ENCODE measurements at regions not wholly inside any gene's neighbourhood (a gene's known extent, or its start where the extent isn't known, plus 50 kb on each side); places are given as distances from the start of the nearest gene placed in this dataset.
"Not testable (repeated sequence)": the region's sequence is repeated elsewhere in the genome, so short reads cannot be mapped to it uniquely, and the experiment has no call there.

DNA sequence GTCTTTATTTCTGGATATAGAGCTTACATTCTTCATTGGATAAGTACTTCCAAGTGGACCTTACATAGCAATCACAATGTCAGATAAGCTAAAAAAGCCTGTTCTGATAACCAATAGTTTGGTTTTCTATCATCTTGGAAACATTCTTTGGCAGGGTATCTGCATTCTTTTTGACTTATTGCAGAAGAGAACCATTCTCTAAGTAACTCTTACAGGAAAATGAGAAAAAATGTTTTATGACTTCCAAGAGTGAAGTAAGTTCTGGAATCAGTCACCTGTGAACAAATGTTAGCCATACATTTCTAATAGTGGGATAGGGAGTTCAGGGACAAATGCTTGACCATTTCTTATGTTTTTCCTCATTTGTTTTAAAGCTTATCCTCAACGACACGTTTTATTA, 564.0 kb downstream of the CD109 start:
- Mint-ChIP-seq H3K36me3 (ENCODE audit: low read depth) (no peaks in the 10 kb centered on the region), H3K4me1 (ENCODE audit: low read depth) (peaks cover 20% of the 10 kb centered on the region), H3K27me3 (ENCODE audit: low read depth) (no peaks in the 10 kb centered on the region), H3K9me3 (ENCODE audit: low read depth) (no peaks in the 10 kb centered on the region), H3K27ac (ENCODE audit: unreplicated experiment) (no peak overlapping the region), H3K4me3 (ENCODE audit: unreplicated experiment) (no peak overlapping the region)
- TF ChIP-seq CTCF (IDR thresholded peaks at IDR 0.05): no peak
- DNase-seq (ENCODE audit: low spot score): no peak

DNA sequence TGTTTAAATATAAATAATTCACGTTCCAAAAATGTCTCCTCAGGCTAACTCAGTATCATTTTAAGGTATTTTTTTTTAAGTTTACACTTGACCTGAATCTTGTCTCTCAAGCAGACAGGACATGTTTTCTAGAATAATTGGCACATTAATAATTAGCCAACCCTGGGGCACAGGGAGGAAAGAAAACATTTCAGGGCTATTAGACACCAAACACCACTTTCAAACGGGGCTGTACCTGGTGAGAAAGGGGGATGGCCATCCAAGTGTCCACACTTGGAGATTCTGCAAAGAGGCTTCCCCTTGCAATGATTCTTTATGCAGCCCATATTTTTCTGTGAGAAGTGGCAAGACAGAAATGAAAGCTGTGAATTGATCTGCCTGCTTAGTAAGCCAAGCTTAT, 560.8 kb downstream of the CD109 start:
- no peak for DNase-seq (ENCODE audit: low spot score)
- no peak overlapping the region for H3K27ac Mint-ChIP-seq (ENCODE audit: unreplicated experiment)
- no peaks in the 10 kb centered on the region for H3K36me3 Mint-ChIP-seq (ENCODE audit: low read depth)
- TF ChIP-seq CTCF (IDR thresholded peaks at IDR 0.05): no peak
- no peaks in the 10 kb centered on the region for H3K9me3 Mint-ChIP-seq (ENCODE audit: low read depth)
- no peaks in the 10 kb centered on the region for H3K27me3 Mint-ChIP-seq (ENCODE audit: low read depth)
- H3K4me1 Mint-ChIP-seq (ENCODE audit: low read depth): peaks cover 20% of the 10 kb centered on the region
- no peak overlapping the region for H3K4me3 Mint-ChIP-seq (ENCODE audit: unreplicated experiment)

DNA sequence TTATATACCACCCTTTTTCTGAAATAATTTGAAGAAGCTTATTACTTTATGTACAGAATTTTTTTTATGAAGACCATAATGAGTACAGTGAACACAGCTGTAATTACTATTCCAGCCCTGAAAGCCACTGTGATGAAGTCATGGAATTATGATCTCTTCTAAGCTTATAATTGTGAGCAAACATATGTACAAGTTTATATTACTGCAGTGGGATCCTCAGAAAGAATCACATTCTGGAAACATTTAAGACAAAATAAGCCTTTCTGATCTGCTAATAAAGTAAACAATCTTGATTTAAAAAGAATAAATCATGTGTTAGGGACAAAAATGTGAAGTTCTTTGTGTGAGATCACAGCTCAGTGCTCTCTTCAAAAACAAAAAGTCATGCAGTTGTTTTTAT, 560.4 kb downstream of the CD109 start:
- Mint-ChIP-seq H3K27ac (ENCODE audit: unreplicated experiment) (no peak overlapping the region), H3K27me3 (ENCODE audit: low read depth) (no peaks in the 10 kb centered on the region), H3K4me3 (ENCODE audit: unreplicated experiment) (no peak overlapping the region), H3K9me3 (ENCODE audit: low read depth) (no peaks in the 10 kb centered on the region), H3K4me1 (ENCODE audit: low read depth) (peaks cover 22% of the 10 kb centered on the region), H3K36me3 (ENCODE audit: low read depth) (no peaks in the 10 kb centered on the region)
- no peak for DNase-seq (ENCODE audit: low spot score)
- no peak for TF ChIP-seq CTCF (IDR thresholded peaks at IDR 0.05)

GRCh38 chr6:74255007-74255406, 559.0 kb downstream of the CD109 start:
- H3K9me3 Mint-ChIP-seq (ENCODE audit: low read depth); H3K27ac Mint-ChIP-seq (ENCODE audit: unreplicated experiment); H3K27me3 Mint-ChIP-seq (ENCODE audit: low read depth); H3K36me3 Mint-ChIP-seq (ENCODE audit: low read depth); DNase-seq (ENCODE audit: low spot score); H3K4me3 Mint-ChIP-seq (ENCODE audit: unreplicated experiment): not testable (repeated sequence)
- peaks cover 34% of the 10 kb centered on the region for H3K4me1 Mint-ChIP-seq (ENCODE audit: low read depth)

- not testable (repeated sequence) for H3K27me3 Mint-ChIP-seq (ENCODE audit: low read depth)
Measured at GRCh38 chr6:74254147-74254546, 558.1 kb downstream of the CD109 start.

DNA sequence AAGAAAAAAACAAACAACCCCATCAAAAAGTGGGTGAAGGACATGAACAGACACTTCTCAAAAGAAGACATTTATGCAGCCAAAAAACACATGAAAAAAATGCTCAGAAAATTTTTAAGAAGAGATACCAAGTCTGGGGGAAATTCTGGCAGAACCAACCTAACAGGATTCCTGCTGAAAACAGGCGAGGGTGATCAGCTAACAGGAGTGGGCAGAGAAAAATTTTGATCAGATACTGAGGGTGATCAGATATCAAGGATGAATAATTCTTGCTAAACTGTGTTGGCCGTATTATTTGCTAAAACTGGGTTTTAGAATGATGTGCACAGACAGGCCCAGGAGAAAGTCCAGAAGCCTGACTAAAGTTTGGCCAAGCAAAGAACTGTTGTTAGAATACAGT, 557.3 kb downstream of the CD109 start:
- no peak overlapping the region for H3K27ac Mint-ChIP-seq (ENCODE audit: unreplicated experiment)
- H3K27me3 Mint-ChIP-seq (ENCODE audit: low read depth): no peaks in the 10 kb centered on the region
- H3K36me3 Mint-ChIP-seq (ENCODE audit: low read depth): no peaks in the 10 kb centered on the region
- no peak overlapping the region for H3K4me3 Mint-ChIP-seq (ENCODE audit: unreplicated experiment)
- no peak for DNase-seq (ENCODE audit: low spot score)
- no peaks in the 10 kb centered on the region for H3K9me3 Mint-ChIP-seq (ENCODE audit: low read depth)
- TF ChIP-seq CTCF (IDR thresholded peaks at IDR 0.05): no peak
- peaks cover 32% of the 10 kb centered on the region for H3K4me1 Mint-ChIP-seq (ENCODE audit: low read depth)

More at GRCh38 chr6:74254147-74254546, 558.1 kb downstream of the CD109 start:
- not testable (repeated sequence) for H3K36me3 Mint-ChIP-seq (ENCODE audit: low read depth); DNase-seq (ENCODE audit: low spot score); H3K9me3 Mint-ChIP-seq (ENCODE audit: low read depth); H3K27ac Mint-ChIP-seq (ENCODE audit: unreplicated experiment); H3K4me3 Mint-ChIP-seq (ENCODE audit: unreplicated experiment)
- peaks cover 32% of the 10 kb centered on the region for H3K4me1 Mint-ChIP-seq (ENCODE audit: low read depth)

All from chondrocyte (in vitro differentiated cells).